IMR-90 (cell line): ENCODE measurements at regions not wholly inside any gene's neighbourhood (a gene's known extent, or its start where the extent isn't known, plus 50 kb on each side); places are given as distances from the start of the nearest gene placed in this dataset.

Experiments
- ATAC-seq: fragments of 200-7000 bp; cut with Tn5 transposase; 2 replicates; pipeline ENCODE4 v1.9.1; 2020; ENCODE audit warnings: low read depth, mild to moderate bottlenecking, moderate library complexity
- BruUV-seq: library from RNA; stranded (reverse); fragments of 400-500 nt; replicated peaks from 2 replicates; lab custom pipeline; 2021; lab: Mats Ljungman, UMichigan
- CTCF ChIA-PET: fragments of 300-600 bp; formaldehyde crosslinking; extraction: SDS; loops from one replicate; lab custom pipeline; 2021; ENCODE audit warnings: antibody characterized with exemption; lab: Yijun Ruan, JAX
- POLR2A ChIA-PET: fragments of 300-600 bp; sonication (Branson Sonifier 250); formaldehyde crosslinking; loops from one replicate; lab custom pipeline; 2022; ENCODE audit warnings: antibody characterized with exemption; ENCODE audit not compliant: unreplicated experiment; lab: Charles Lee
- DNase-seq: peaks from one replicate; pipeline ENCODE4 v3.0.0; 2013
- H2AFZ ChIP-seq: replicated peaks from 2 replicates; pipeline ENCODE3; 2013; ENCODE audit warnings: low read length, mild to moderate bottlenecking; ENCODE audit not compliant: poor library complexity
- H2AK5ac ChIP-seq: 2 replicates; pipeline ENCODE4 v1.6.1; 2013; ENCODE audit warnings: low read depth, low read length, inconsistent platforms
- H2AK9ac ChIP-seq: replicated peaks from 2 replicates; pipeline ENCODE3; 2013; ENCODE audit warnings: mild to moderate bottlenecking, low read depth, low read length, moderate library complexity; ENCODE audit not compliant: poor library complexity
- H2BK120ac ChIP-seq: 2 replicates; pipeline ENCODE4 v1.6.1; 2013; ENCODE audit warnings: low read depth, low read length, inconsistent platforms
- H2BK15ac ChIP-seq: 3 replicates; pipeline ENCODE4 v1.6.1; 2013; ENCODE audit warnings: low read depth, low read length, inconsistent platforms
- H2BK20ac ChIP-seq: 2 replicates; pipeline ENCODE4 v1.6.1; 2013; ENCODE audit warnings: low read depth, mild to moderate bottlenecking, inconsistent platforms, low read length, moderate library complexity
- H2BK5ac ChIP-seq: 2 replicates; pipeline ENCODE4 v1.6.1; 2013; ENCODE audit warnings: mild to moderate bottlenecking, low read depth, low read length, inconsistent platforms; ENCODE audit not compliant: poor library complexity, severe bottlenecking
- H3K14ac ChIP-seq: replicated peaks from 2 replicates; pipeline ENCODE4 v1.6.1; 2013; ENCODE audit warnings: low read depth, low read length, inconsistent platforms
- H3K18ac ChIP-seq: 2 replicates; pipeline ENCODE4 v1.6.1; 2013; ENCODE audit warnings: low read depth, low read length, control low read depth
- H3K23ac ChIP-seq: 2 replicates; pipeline ENCODE4 v1.6.1; 2013; ENCODE audit warnings: low read depth, low read length, inconsistent platforms
- H3K27ac ChIP-seq: 2 replicates; pipeline ENCODE4 v1.5.1; 2013; ENCODE audit warnings: mild to moderate bottlenecking, control low read depth, low read length; ENCODE audit not compliant: insufficient read depth
- H3K27me3 ChIP-seq: 2 replicates; pipeline ENCODE4 v1.6.1; 2013; ENCODE audit warnings: low read length; ENCODE audit not compliant: control insufficient read depth, insufficient read depth
- H3K36me3 ChIP-seq: 2 replicates; pipeline ENCODE4 v1.6.1; 2013; ENCODE audit warnings: low read length, mixed read lengths; ENCODE audit not compliant: control insufficient read depth, insufficient read depth
- H3K4ac ChIP-seq: 2 replicates; pipeline ENCODE4 v1.6.1; 2013; ENCODE audit warnings: low read depth, low read length, inconsistent platforms
- H3K4me1 ChIP-seq: 2 replicates; pipeline ENCODE4 v1.6.1; 2013; ENCODE audit warnings: low read length, mixed read lengths; ENCODE audit not compliant: control insufficient read depth, insufficient read depth
- H3K4me2 ChIP-seq: 2 replicates; pipeline ENCODE4 v1.6.1; 2013; ENCODE audit warnings: low read depth, mild to moderate bottlenecking, control low read depth, low read length, moderate library complexity
- H3K4me3 ChIP-seq: 2 replicates; pipeline ENCODE4 v1.5.1; 2013; ENCODE audit warnings: low read depth, mild to moderate bottlenecking, control low read depth, low read length, moderate library complexity; ENCODE audit not compliant: insufficient read depth
- H3K56ac ChIP-seq: 2 replicates; pipeline ENCODE4 v1.6.1; 2013; ENCODE audit warnings: low read length, inconsistent platforms; ENCODE audit not compliant: insufficient read depth; ENCODE audit errors: extremely low read depth
- H3K79me1 ChIP-seq, 2 experiments: 2 replicates each; pipeline ENCODE4 v1.6.1; 2013; ENCODE audit warnings: low read length in 2 of 2, inconsistent platforms in 1 of 2, low read depth in 1 of 2
- H3K9ac ChIP-seq: 2 replicates; pipeline ENCODE4 v1.6.1; 2013; ENCODE audit warnings: low read depth, low read length, control low read depth
- H3K9me1 ChIP-seq: 2 replicates; pipeline ENCODE4 v1.6.1; 2013; ENCODE audit warnings: low read length, inconsistent platforms; ENCODE audit not compliant: insufficient read depth
- H3K9me3 ChIP-seq: 2 replicates; pipeline ENCODE4 v1.6.1; 2013; ENCODE audit warnings: low read length; ENCODE audit not compliant: control insufficient read depth, insufficient read depth
- H4K20me1 ChIP-seq: 2 replicates; pipeline ENCODE4 v1.6.1; 2013; ENCODE audit warnings: low read length, inconsistent platforms; ENCODE audit not compliant: insufficient read depth
- H4K5ac ChIP-seq: 2 replicates; pipeline ENCODE4 v1.6.1; 2013; ENCODE audit warnings: mild to moderate bottlenecking, low read depth, low read length, control low read depth
- H4K8ac ChIP-seq, 2 experiments: 2 replicates each; pipeline ENCODE4 v1.6.1; 2013; ENCODE audit warnings: low read depth in 2 of 2, low read length in 2 of 2, control low read depth in 1 of 2, inconsistent platforms in 1 of 2
- H4K91ac ChIP-seq: 2 replicates; pipeline ENCODE4 v1.6.1; 2013; ENCODE audit warnings: low read depth, low read length, inconsistent platforms; ENCODE audit not compliant: insufficient read depth
- BHLHE40 ChIP-seq: fragments of 150-350 bp; IDR thresholded peaks from 2 replicates; pipeline ENCODE4 v1.6.1; 2016; ENCODE audit warnings: mild to moderate bottlenecking, low read depth, low read length
- MAFK ChIP-seq: IDR thresholded peaks from 2 replicates; pipeline ENCODE4 v1.6.1; 2012; ENCODE audit warnings: low read depth, low read length, improper control_type of control experiment
- MAZ ChIP-seq: IDR thresholded peaks from 2 replicates; pipeline ENCODE4 v1.6.1; 2012; ENCODE audit warnings: low read depth, mild to moderate bottlenecking, low read length, improper control_type of control experiment, moderate library complexity, borderline replicate concordance
- MXI1 ChIP-seq: IDR thresholded peaks from 2 replicates; pipeline ENCODE4 v1.6.1; 2012; ENCODE audit warnings: low read depth, mild to moderate bottlenecking, low read length, moderate library complexity, borderline replicate concordance
- NFE2L2 ChIP-seq: fragments of 150-350 bp; IDR thresholded peaks from 2 replicates; pipeline ENCODE4 v1.6.1; 2016; ENCODE audit warnings: low read depth, mild to moderate bottlenecking, low read length
- RAD21 ChIP-seq: IDR thresholded peaks from 2 replicates; pipeline ENCODE4 v1.6.1; 2012; ENCODE audit warnings: low read length, improper control_type of control experiment
- RFX5 ChIP-seq: IDR thresholded peaks from 2 replicates; pipeline ENCODE4 v1.8.0; 2012; ENCODE audit warnings: low read depth, mild to moderate bottlenecking, low read length, moderate library complexity
- WGBS, 2 experiments: methylation state at CpG; one replicate each; pipeline versions ENCODE4 v1.1.5 to v1.1.7; 2013; ENCODE audit warnings: missing lambda C conversion rate in 2 of 2; ENCODE audit not compliant: insufficient read length in 1 of 2; ENCODE audit errors: extremely low coverage in 2 of 2; 5-methylcytosine and 5-hydroxymethylcytosine counted together
- dilution Hi-C: fragments of 300-500 bp; cut with HindIII; formaldehyde crosslinking; loops from one replicate; pipeline ENCODE4 v1.14.3; 2018; ENCODE audit warnings: low sequenced_read_pairs; ENCODE audit not compliant: unreplicated experiment
- in situ Hi-C: fragments of 300-500 bp; cut with MboI; formaldehyde crosslinking; loops from 3 replicates; pipeline ENCODE4 v1.14.3; 2019; ENCODE audit warnings: low sequenced_read_pairs, inconsistent platforms, mixed read lengths
- intact Hi-C: fragments of 100-400 bp; cut with micrococcal nuclease; formaldehyde crosslinking; loops from 2 replicates; pipeline ENCODE4 v1.10.0; 2022
- TF ChIP-seq, protein P1 (sequence below): fragments of 150-350 bp; IDR thresholded peaks from 2 replicates; pipeline ENCODE4 v1.6.1; 2016; ENCODE audit warnings: low read depth, mild to moderate bottlenecking, low read length, moderate library complexity, borderline replicate concordance

DNA sequence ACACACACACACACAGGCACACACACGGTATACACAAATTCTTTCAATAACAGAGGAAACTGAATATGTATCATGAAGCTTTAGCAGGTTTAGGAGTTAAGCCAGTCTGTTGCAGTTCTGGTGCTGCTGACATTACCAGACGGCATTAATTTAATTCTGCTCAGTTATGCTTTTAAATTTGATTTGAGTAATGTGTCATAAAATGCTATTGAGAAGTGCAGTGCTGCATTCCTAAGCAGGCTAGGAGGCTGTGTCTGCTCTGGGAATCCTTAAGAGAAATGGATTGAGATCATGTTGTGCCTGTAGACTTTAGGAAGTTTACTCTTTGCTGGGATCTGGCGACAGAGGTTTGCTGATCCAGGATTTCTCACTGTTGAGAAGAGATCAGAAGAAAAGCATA is 733.8 kb downstream of the BRINP1 start:
- no peaks in the 10 kb centered on the region for H3K9me1 ChIP-seq
- no peak overlapping the region for H3K4me2 ChIP-seq
- dilution Hi-C loops (no loop called here), in situ Hi-C loops (no loop called here), intact Hi-C loops (no loop called here)
- no peak overlapping the region for H2BK15ac ChIP-seq
- H4K20me1 ChIP-seq: no peaks in the 10 kb centered on the region
- H3K4ac ChIP-seq: no peak overlapping the region
- H2AK5ac ChIP-seq: no peak overlapping the region
- no peak overlapping the region for H2AK9ac ChIP-seq
- H3K9ac ChIP-seq: no peak overlapping the region
- H3K9me3 ChIP-seq: peaks cover 4% of the 10 kb centered on the region; the same call in 1 of the 2 replicates
- no peak overlapping the region for H3K14ac ChIP-seq
- H2BK120ac ChIP-seq: no peak overlapping the region
- H3K79me1 ChIP-seq: no peaks in the 10 kb centered on the region
- no peak overlapping the region for H3K56ac ChIP-seq
- H2BK20ac ChIP-seq: no peak overlapping the region
- no peak overlapping the region for H3K4me3 ChIP-seq
- no peaks in the 10 kb centered on the region for H3K36me3 ChIP-seq
- BruUV-seq: no TSS peak
- H2BK5ac ChIP-seq: no peak overlapping the region
- ChIA-PET POLR2A (no interaction called here), CTCF (interaction anchor here (0.6 kb wide), 2 partner anchors 42 to 547 kb away, joined by 4 to 9 read pairs; no protein-coding TSS in a partner anchor)
- H3K27ac ChIP-seq: no peak overlapping the region
- no peak overlapping the region for H2AFZ ChIP-seq
- 60% methylated on average over 1 of the region's 3 CpGs; no CpG with 5 or more reads in 1 of the 2 experiments for WGBS, 2 experiments
- ATAC-seq: no peak
- no peaks in the 10 kb centered on the region for H3K4me1 ChIP-seq
- no peak for DNase-seq
- no peak overlapping the region for H4K8ac ChIP-seq
- no peak overlapping the region for H3K18ac ChIP-seq
- no peaks in the 10 kb centered on the region for H3K27me3 ChIP-seq
- no peak overlapping the region for H4K5ac ChIP-seq
- no peak overlapping the region for H4K91ac ChIP-seq
- TF ChIP-seq MAZ (no peak), MXI1 (no peak), NFE2L2 (no peak), RFX5 (no peak), BHLHE40 (no peak), MAFK (no peak), RAD21 (no peak)
- TF ChIP-seq, protein P1, sequence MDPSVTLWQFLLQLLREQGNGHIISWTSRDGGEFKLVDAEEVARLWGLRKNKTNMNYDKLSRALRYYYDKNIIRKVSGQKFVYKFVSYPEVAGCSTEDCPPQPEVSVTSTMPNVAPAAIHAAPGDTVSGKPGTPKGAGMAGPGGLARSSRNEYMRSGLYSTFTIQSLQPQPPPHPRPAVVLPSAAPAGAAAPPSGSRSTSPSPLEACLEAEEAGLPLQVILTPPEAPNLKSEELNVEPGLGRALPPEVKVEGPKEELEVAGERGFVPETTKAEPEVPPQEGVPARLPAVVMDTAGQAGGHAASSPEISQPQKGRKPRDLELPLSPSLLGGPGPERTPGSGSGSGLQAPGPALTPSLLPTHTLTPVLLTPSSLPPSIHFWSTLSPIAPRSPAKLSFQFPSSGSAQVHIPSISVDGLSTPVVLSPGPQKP: no peak
- H3K23ac ChIP-seq: no peak overlapping the region
